DND-41 (cell line): ENCODE measurements at regions not wholly inside any gene's neighbourhood (a gene's known extent, or its start where the extent isn't known, plus 50 kb on each side); places are given as distances from the start of the nearest gene placed in this dataset.

Experiments used
- ATAC-seq: fragments of 200-7000 bp; cut with Tn5 transposase; 3 replicates; pipeline ENCODE4 v1.9.1; 2021; ENCODE audit warnings: low read depth; ENCODE audit not compliant: insufficient read depth
- DNase-seq: peaks from one replicate; pipeline ENCODE4 v3.0.0-alpha.2; 2020
- H2AFZ ChIP-seq: 2 replicates; pipeline ENCODE4 v1.6.0; 2012; ENCODE audit warnings: low read depth, low read length
- H3K27ac ChIP-seq: 2 replicates; pipeline ENCODE4 v1.5.1; 2012; ENCODE audit warnings: low read length, inconsistent platforms
- H3K27me3 ChIP-seq: fragments of 200-600 bp; sonication (generic); 2 replicates; pipeline ENCODE4 v1.6.0; 2012; ENCODE audit warnings: low read length, mild to moderate bottlenecking, inconsistent platforms; ENCODE audit not compliant: insufficient read depth, poor library complexity
- H3K36me3 ChIP-seq: 2 replicates; pipeline ENCODE4 v1.5.1; 2012; ENCODE audit warnings: low read length, inconsistent platforms; ENCODE audit not compliant: insufficient read depth
- H3K4me1 ChIP-seq: 2 replicates; pipeline ENCODE4 v1.5.1; 2012; ENCODE audit warnings: mild to moderate bottlenecking, low read length; ENCODE audit not compliant: insufficient read depth
- H3K4me2 ChIP-seq: 2 replicates; pipeline ENCODE4 v1.6.0; 2012; ENCODE audit warnings: mild to moderate bottlenecking, moderate library complexity, low read length, inconsistent platforms; ENCODE audit not compliant: insufficient read depth
- H3K4me3 ChIP-seq, 2 experiments: fragments of 200-600 bp in 1 of 2; shearing (Covaris generic) in 1 of 2; 2 replicates each; pipeline ENCODE4 v1.5.1; 2012 to 2016; ENCODE audit warnings: inconsistent platforms in 2 of 2, low read length in 2 of 2, mild to moderate bottlenecking in 2 of 2, low read depth in 1 of 2, moderate library complexity in 1 of 2
- H3K79me2 ChIP-seq: 2 replicates; pipeline ENCODE4 v1.6.0; 2012; ENCODE audit warnings: low read length, inconsistent platforms; ENCODE audit not compliant: insufficient read depth
- H3K9ac ChIP-seq: 2 replicates; pipeline ENCODE4 v1.6.0; 2012; ENCODE audit warnings: low read depth, mild to moderate bottlenecking, inconsistent platforms, low read length, moderate library complexity
- H3K9me3 ChIP-seq: 2 replicates; pipeline ENCODE4 v1.5.1; 2012; ENCODE audit warnings: low read length, moderate library complexity, mild to moderate bottlenecking, inconsistent platforms; ENCODE audit not compliant: insufficient read depth, severe bottlenecking
- H4K20me1 ChIP-seq: 2 replicates; pipeline ENCODE4 v1.6.0; 2012; ENCODE audit warnings: low read length; ENCODE audit not compliant: insufficient read depth
- EZH2 ChIP-seq: IDR thresholded peaks from 3 replicates; pipeline ENCODE4 v1.6.1; 2012; ENCODE audit warnings: borderline replicate concordance, low read depth, mild to moderate bottlenecking, moderate library complexity, low read length, inconsistent platforms; ENCODE audit not compliant: severe bottlenecking
- TF ChIP-seq, protein P1 (sequence below): IDR thresholded peaks from 2 replicates; pipeline ENCODE4 v1.5.1; 2012; ENCODE audit warnings: borderline replicate concordance, low read length, moderate library complexity, mild to moderate bottlenecking; ENCODE audit not compliant: poor library complexity, severe bottlenecking; ENCODE audit errors: extremely low read depth

DNA sequence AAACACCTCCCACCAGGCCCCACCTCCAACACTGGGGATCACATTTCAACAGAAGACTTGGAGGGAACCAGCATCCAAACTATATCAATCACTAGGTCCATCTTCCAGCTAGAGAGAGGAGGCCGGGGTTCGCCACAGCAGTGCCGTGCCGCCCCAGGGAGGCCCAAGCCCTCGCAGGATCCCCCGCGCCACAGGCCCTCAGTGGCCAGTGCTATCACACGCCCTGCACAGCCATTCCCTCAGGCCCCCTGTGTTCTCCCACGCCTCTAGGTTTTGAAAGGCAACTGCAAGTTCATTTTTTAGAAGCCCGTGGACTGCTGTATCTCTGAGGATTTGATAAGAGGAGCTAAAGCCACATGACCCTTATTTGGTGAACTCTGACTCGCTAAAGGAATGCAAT lies 136.4 kb downstream of the OAT start:
- Histone ChIP-seq H3K27me3 (no peaks in the 10 kb centered on the region), H3K4me1 (no peaks in the 10 kb centered on the region), H2AFZ (no peak overlapping the region), H3K4me2 (no peak overlapping the region), H3K9me3 (no peaks in the 10 kb centered on the region), H4K20me1 (no peaks in the 10 kb centered on the region), H3K36me3 (no peaks in the 10 kb centered on the region), H3K9ac (no peak overlapping the region), H3K27ac (no peak overlapping the region), H3K4me3 (no peak overlapping the region), H3K79me2 (no peaks in the 10 kb centered on the region)
- DNase-seq = no peak
- TF ChIP-seq EZH2 = no peak
- TF ChIP-seq, protein P1, sequence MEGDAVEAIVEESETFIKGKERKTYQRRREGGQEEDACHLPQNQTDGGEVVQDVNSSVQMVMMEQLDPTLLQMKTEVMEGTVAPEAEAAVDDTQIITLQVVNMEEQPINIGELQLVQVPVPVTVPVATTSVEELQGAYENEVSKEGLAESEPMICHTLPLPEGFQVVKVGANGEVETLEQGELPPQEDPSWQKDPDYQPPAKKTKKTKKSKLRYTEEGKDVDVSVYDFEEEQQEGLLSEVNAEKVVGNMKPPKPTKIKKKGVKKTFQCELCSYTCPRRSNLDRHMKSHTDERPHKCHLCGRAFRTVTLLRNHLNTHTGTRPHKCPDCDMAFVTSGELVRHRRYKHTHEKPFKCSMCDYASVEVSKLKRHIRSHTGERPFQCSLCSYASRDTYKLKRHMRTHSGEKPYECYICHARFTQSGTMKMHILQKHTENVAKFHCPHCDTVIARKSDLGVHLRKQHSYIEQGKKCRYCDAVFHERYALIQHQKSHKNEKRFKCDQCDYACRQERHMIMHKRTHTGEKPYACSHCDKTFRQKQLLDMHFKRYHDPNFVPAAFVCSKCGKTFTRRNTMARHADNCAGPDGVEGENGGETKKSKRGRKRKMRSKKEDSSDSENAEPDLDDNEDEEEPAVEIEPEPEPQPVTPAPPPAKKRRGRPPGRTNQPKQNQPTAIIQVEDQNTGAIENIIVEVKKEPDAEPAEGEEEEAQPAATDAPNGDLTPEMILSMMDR = no peak
- ATAC-seq = no peak

DNA sequence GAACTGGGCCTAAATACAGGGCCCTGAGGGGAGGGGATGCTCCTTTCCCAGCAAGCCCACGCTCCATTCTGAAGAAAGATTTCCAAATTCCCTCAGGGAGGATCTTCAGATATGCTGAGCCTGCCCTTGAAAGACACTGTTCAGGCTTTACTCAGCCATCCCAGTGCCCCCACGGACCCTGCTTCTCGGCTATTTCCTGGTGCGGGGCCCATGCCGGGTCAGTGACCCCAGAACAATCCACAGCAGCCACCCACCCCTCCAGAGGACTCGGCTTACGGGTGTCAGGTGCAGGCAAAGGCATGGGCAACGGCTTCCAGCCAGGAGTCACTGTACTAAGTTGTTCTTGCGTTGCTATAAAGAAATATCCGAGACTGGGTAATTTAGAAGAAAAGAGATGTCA lies 137.1 kb downstream of the OAT start:
- Histone ChIP-seq H3K9me3 (no peaks in the 10 kb centered on the region), H2AFZ (no peak overlapping the region), H3K4me2 (no peak overlapping the region)

DNA sequence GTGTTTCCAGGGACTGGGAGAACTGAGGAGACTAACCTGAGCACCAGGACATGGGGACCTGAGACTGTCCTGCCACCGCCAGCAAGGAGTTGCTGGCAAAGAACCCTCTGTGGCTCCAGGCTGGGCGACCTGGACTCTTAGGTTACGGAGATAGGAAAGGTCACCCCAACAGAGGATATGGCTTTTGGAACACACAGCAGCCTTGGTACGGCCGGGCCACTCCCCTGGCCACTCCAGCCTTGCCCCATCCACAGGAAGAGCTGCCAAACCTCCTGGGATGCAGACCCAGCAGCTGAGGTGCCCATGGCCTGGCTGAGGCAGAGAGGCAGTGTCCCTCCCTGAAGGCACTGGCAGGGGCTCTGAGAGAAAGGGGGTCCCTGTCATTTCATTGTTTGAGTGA lies 137.8 kb downstream of the OAT start:
- Histone ChIP-seq H3K4me3 (no peak overlapping the region), H3K9me3 (no peaks in the 10 kb centered on the region), H3K9ac (no peak overlapping the region), H4K20me1 (no peaks in the 10 kb centered on the region), H3K4me2 (no peak overlapping the region), H3K27ac (no peak overlapping the region), H2AFZ (no peak overlapping the region), H3K27me3 (no peaks in the 10 kb centered on the region), H3K4me1 (no peaks in the 10 kb centered on the region), H3K36me3 (no peaks in the 10 kb centered on the region), H3K79me2 (no peaks in the 10 kb centered on the region)
- DNase-seq = no peak
- ATAC-seq = no peak
- TF ChIP-seq, protein P1 = no peak
- TF ChIP-seq EZH2 = no peak

More for the DNA sequence above, 137.1 kb downstream of the OAT start:
- Histone ChIP-seq H3K4me3 (no peak overlapping the region), H3K79me2 (no peaks in the 10 kb centered on the region), H3K36me3 (no peaks in the 10 kb centered on the region), H3K4me1 (no peaks in the 10 kb centered on the region), H3K27me3 (no peaks in the 10 kb centered on the region), H4K20me1 (no peaks in the 10 kb centered on the region), H3K9ac (no peak overlapping the region), H3K27ac (no peak overlapping the region)
- TF ChIP-seq, protein P1 = no peak
- no peak for TF ChIP-seq EZH2
- DNase-seq (no peak), ATAC-seq (no peak)

DNA sequence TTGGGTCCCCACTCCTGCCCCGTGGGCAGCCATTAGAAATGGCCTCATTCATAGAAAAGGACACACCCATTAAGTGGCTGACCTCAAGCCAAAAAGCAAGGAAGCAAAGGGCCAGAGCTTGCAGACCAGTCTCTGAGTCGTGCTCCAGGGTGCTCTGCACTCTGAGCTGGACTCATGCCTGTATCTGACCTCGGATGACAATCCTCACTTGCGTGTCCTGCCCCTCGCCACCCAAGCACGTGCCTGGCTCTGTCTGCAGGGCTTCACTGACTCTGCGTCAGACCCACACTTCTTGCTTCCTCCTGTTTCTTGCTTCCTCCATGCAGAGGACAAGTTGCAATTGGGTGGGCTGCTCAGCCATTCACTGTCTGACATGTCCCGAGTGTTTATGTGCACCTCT lies 138.8 kb downstream of the OAT start:
- Histone ChIP-seq H3K4me3 (no peak overlapping the region), H3K9me3 (no peaks in the 10 kb centered on the region), H3K27ac (no peak overlapping the region), H2AFZ (no peak overlapping the region), H3K36me3 (no peaks in the 10 kb centered on the region), H3K4me1 (no peaks in the 10 kb centered on the region), H3K9ac (no peak overlapping the region), H3K79me2 (no peaks in the 10 kb centered on the region), H3K4me2 (no peak overlapping the region), H3K27me3 (no peaks in the 10 kb centered on the region), H4K20me1 (no peaks in the 10 kb centered on the region)
- no peak for DNase-seq
- ATAC-seq = no peak
- TF ChIP-seq, protein P1 = no peak
- no peak for TF ChIP-seq EZH2
